Lower leg skin (tissue), 3 donors: ENCODE measurements at regions not wholly inside any gene's neighbourhood (a gene's known extent, or its start where the extent isn't known, plus 50 kb on each side); places are given as distances from the start of the nearest gene placed in this dataset.

Experiments
- CTCF ChIP-seq, 3 donors: fragments of 450-650 bp; IDR thresholded peaks; one replicate each; pipeline ENCODE4 v1.5.1; 2016; ENCODE audit warnings: antibody characterized with exemption in 3 of 3, mild to moderate bottlenecking in 3 of 3, moderate library complexity in 2 of 3
- POLR2A ChIP-seq, 2 donors: fragments of 450-650 bp; IDR thresholded peaks; one replicate each; pipeline ENCODE4 v1.6.1; 2016 to 2017; ENCODE audit warnings: antibody characterized with exemption in 2 of 2, mild to moderate bottlenecking in 1 of 2, moderate library complexity in 1 of 2

GRCh38 chr7:22645418-22646181, 81.4 kb upstream of the IL6 start:
- TF ChIP-seq CTCF (IDR thresholded peaks at IDR 0.05) (no peak), POLR2A (IDR thresholded peaks at IDR 0.05) (no peak)
